ENCODE measurements at regions not wholly inside any gene's neighbourhood (a gene's known extent, or its start where the extent isn't known, plus 50 kb on each side); places are given as distances from the start of the nearest gene placed in this dataset.

DNA sequence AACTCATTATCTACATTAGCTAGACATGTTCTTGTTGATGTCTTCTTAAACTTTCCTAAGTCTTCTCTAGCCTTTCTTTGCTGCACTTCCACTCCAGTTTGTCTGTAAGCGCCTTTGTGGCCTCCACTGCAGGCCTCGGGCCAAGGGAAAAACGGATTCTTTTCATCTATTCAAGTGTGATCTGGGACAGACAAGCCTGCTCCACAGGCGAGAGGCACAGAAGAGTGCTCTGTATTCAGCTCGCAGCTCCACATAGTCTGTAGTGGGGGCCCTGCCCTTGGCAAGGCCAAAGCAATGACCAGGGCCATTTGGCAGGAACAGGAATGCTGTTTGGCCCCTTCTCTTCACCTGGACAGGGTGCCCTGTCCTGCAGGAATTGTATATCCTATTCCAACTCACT lies 84.1 kb upstream of the BARX2 start:
- DNase-seq, result peak; percentile 39

DNA sequence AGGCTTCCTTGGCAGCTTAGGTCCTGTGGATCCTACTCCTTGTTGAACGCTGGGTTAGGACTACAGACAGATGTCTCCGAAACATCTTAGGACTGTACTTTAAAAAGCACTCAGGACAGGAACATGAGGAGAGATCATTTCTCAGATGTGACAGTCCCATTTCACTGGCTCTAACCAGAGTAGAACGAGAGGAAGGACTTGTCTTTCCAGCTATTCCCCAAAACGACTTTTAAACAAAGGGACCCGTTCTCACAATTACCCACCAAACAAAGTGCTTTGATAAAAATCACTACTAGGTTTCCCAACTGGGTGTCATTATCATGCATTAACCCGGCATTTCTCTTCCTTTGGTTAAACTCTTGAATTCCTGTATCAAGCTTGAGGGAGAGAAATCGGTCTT lies 84.7 kb upstream of the BARX2 start:
- no peak for DNase-seq

DNA sequence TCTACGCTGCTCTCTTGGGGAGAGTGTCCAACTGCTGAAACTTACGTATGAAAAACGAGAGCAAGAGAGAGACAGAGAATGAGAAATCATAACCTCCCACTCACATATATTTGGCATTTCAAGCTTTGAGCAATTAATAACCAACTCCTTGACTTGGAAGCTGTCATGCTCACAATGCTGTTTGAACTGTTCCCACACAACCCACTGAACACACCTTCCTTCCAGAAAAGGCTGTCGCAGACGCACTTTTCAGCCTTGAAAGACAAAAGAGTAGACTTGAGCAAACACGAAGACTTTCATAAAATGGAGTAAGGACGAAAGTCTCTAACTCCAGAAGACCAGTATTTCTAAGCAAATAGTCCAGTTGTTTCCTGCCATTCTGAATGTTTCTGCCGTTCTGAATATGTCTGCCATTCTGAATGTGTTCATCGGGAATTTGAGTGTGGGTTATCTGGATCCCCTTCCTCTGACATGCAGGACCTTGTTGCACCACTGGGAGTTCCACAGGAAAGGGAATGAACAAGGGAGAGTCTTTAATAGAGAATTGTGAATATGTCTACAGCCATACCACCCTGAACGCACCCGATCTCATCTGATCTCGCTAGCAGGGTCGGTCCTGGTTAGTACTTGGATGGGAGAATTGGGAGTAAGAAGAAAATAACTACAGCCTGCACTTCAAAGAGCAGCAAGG lies 86.2 kb upstream of the BARX2 start:
- no peak for DNase-seq

DNA sequence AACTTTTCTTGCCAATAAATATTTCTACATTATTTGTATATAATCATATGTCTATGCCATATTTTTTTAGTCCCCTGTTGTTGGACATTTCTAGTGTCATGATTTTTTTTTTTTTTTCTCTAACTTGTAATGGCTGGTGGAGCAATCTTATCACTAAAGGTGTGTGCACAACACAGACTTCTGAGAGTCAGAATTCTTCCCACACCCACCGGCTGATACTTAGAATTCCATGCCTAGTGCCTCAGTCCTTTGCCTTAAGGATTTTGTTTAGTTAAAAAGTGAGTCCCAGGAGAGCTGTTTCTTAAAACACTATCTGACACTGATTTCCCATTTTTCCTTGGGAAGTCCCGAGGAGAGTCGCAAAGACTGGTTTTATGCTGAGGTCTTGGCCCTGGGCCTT lies 87.7 kb upstream of the BARX2 start:
- DNase-seq, result no peak

DNA sequence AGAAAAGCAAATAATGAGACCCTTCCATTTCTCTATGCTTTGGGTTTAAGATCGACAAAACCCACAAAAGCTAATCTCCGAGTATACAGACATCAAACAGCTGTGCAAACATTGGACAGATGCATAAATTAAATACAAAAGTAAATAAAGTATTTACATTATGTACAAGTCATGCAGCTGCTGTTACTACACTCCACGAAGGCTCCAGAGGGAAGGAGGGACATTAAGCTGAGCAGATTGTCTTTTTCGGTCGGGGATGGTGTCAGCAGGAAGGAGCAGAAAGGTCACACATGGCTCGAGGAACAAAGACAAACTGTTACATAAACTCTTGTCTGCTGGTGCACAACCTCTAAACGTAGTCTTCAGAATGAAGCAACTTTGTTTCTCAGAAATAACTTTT lies 88.8 kb upstream of the BARX2 start:
- no peak for DNase-seq

DNA sequence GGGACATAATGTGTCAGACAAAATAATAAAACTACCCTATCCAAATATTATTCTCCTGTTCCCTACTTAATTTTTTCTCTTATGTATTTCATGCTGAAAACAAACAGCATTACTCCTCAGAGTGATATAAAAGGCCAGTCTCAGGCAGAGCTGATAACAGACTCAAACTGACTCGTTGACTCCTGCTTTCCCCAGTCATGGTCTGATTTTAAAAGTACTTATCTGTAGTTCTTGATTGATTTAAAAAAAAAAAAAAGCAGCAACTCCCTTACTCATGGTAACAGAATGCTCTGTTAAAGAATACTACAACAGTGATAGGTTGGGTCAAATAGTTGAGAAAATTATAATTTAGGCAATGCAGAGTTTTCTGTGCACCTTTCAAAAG lies 90.3 kb upstream of the BARX2 start:
- no peak for DNase-seq

DNA sequence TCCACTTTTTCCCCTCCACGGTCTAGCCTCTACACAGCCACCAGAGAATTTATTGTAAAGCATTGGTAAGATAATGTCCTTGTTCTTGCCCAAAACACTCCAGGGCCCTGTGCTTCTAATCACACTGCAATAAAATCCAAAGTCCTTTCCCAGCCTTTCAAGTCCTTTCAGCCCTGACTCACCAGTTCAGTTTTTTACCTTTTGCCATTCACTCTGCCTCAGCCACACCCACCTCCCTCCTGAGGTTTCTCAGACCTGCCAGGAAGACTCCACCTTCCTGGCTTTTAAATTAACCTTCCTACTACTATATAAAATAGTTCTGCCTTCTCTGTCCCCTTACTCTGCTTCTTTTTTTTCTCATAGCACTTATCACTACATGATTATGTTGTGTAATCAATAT lies 91.0 kb upstream of the ARHGAP32 start:
- DNase-seq, result no peak

DNA sequence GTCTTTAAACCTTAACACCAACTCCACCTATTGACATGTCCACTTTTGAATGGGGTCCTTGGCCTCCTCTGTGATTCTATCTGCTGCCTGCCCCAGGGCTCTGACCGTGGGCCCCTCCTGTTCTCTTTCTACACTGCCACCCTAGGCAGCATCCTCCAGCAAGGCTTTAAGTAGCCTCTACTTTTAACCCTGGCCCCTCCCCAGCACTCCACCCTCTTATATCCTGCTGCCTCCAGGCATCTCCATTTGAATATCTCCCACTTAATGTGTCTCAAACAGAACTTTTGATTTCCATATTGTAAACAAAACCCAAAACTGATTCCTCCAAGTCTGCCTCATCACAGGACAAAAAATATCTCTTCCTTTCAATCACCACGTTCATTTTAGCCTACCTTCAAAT lies 90.5 kb upstream of the ARHGAP32 start:
- DNase-seq, result no peak

DNA sequence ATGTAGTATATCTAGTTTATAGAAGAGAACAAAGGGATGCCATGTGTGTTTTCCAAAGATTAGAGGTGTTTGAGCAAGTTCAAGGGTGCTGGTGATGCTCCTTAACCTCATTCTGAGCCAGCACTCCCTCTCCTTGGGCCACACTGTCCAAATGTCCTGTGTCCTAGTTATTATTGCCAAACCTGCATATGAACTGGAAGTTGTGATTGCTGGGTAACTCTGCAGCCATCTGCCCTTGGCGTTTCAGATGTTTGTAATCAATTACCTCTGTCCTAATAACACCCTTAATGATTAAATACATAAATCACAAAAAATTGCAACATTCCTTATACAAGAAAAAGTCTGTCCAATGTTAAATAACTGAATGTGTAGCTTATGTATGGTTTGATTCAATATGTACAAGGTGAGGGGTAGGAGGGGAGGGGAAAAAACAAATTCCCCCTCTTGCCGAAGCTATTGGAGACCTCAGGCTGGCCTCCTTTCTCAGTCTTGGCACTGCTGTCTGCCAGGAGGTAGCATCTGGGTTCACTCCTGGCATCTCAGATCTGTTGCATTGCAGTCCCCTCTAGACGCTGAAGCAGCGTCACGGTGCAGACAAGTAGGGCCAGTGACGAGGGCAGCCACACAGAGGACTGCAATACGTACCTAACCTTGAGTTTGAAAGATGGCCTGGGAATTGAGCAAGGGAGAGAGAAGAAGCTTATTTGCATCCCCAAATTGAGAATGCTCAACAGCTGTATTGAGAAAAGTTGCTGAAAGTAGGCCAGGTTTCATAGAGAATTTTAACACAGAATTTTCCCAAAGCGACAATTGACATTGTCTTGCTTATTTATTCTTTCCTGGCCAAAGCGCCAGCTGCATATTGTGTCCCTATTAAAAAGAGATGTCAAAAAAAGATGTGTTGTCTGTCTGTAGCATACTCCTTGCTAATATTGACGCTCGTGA lies 89.6 kb upstream of the ARHGAP32 start:
- DNase-seq, result no peak

DNA sequence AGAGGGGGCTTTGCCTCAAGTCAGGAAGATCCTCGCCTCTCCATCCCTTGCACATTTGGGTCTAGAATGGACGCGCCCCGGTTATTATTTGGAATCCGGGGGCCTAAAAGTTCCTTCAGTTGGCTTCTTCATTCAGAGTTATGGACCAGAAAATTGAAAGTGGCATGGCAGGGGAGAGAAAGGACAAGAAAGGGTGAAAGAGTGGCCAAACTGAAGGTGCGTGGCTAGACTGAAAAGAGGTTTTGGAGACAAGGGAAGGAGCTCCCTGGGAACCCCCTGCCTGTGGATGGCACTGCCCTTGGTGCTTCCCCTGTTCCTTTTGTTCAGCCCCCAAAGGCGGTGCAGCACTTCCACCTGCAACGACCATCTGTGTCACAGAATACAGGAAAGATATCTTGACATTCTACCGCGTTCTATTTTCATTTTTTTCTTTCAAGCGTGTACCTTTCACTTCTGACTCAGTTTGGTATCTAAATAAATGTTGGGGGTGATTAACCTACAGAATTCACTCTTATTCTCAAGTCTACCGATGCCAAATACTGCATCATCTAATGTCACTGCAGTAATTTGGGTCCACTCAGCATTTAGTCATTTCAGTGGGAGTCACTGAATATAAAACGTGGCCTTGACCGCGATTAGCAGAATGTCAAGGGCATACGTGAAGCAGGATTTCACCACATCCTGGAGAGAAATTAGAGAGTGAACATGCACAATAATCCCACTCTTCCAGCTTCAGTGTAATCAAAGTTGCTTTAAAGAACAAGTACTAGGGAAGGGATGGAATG lies 88.1 kb upstream of the ARHGAP32 start:
- DNase-seq, result no peak

DNA sequence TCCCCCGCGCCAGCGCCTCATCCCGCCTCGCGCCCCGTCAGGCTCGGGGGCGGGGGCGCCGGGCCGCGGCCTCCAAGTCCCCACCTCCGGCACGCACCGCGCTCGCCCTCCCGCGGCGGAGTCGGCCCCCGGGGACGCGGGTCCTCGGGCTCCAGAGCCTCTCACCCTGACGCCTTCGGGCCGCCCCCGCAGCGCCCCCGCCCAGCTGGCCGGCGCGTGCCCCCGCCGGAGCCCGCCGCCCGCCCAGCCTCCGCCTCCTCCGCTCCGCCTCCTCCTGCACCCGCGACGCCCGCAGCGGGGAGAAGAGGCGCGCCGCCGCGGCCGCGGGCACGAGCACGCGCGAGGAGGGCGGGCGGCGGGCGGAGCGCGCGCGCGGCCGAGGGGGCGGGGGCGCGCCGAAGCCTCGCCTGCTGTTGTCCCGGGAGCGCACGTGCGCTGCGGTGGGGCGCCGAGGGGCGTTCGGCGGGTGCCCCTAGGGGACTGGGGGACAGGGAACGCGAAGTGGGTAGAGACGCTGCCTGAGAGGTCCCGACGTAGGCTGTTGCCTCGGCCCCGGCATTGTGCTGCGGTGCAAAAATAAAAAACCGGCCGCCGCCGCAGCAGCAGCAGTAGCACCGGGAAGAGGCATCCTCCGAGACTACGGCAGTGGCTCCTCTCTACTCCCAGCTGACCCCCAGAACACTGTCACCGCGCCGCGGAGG lies 87.4 kb upstream of the ARHGAP32 start:
- DNase-seq, result peak; percentile 72

DNA sequence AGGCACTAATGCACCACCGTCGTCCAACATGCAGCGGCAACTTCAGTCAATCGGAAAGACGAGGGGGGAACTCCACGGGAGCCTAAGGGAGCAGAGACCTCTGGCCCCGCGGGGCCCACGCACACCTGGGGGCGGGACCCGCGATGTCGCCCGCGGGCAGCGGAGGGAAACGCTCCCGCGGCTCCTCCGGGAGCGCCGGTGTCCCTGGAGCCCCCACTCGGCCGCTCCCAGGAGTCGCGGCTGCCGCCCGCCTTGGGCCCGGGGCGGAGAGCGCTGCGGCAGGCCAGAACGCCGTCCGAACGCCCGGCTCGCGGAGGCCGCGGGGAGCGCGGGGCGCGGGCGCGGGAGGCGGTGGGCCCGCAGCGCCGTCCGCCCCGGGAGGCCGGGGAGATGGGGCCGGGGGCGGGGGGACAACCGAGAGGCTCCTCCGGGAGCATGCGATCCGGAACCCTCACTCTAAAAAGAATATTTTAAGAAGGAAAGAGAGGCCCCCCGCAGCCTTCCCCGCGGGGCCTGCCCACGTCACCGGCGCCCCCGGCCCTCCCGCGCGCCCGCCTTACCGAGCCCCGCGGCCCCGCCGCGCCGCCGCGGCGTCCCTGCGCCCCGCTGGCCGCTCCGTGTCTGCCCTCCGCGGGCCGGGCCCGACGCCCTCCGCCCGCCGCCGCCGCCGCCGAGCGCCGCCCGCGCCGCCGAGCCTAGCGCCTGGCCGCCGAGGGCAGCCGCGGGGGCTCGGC lies 86.6 kb upstream of the ARHGAP32 start:
- DNase-seq, result no peak

DNA sequence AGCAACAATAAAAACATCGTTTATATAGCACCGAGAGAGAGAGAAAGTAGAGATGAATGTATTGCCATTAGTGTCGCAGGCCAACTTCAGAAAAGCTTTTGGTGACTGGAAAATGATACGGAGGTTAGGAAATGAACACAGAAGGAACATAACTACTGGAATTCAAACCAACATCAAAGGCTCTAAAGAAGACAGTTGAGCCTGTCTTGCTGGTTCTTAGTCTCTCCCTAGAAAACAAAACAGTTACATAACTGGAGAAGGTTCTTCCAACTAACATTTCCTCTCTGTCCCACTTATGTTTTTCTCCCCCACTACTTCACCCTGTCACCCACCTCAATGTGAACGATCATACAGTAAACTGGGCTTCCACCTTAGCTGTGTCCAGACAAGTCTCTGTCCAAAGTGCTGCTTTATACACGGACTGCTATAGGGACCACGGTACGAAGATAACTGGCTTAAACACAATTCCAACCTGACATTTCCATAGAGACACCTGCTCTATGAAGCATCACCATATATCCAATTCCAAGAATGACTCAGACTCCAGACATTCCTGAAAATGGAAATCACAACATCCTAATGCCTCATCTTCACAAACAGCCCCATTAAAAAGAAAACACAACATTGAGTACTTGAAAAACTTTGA lies 85.2 kb upstream of the ARHGAP32 start:
- DNase-seq, result no peak

DNA sequence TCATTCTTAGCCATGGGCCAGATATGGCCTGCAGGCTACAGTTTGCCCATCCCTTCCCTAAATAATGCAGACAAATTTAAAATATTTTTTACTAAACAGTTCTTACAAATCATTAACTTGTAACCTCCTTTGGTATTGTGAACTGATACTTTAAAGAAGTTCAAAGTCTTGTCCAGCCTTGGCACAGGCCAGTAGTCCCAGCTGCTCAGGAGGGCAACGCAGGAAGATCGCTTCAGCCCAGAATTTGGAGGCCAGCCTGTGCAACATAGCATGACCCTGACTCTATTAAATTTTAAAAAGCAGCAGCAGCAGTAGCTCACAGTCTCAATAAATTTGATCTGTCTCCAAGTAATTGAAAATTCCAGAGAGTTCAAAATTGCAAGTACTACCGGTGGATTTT lies 83.7 kb upstream of the ARHGAP32 start:
- no peak for DNase-seq

DNA sequence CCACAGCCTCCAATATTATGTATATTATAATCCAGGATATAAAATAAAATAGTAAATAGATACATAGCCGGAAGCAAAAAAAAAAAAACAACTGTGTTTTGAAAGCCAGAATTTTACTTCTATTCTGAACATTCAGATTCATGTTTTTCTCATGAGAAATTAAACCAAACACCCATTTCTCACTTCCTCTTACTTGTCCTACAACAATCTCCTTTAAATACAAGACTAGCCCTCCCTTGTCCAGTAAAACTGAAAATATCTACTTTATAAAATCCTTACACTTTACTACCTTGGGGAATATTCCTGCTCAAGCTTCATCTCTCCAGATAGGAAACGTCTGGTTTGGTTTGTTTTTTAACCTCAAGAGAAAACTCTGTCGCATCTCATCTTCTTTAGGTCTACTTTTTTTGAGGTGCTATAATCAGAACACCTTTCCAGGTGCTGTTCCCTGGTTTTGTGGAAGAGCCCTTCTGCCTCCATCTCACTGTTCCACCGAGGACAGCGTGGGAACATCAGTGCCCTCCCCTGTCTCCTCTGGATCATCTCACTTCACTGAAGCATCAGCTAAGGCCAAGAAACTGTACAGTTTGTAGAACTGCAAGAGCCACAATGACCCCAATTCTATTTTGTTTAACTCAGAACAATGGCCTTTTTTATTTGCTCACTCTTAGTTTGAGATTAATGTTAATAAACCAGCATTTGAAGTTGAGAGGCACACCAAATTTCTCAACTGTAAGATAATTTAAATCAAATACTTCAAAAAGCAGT lies 82.0 kb upstream of the ARHGAP32 start:
- no peak for DNase-seq

DNA sequence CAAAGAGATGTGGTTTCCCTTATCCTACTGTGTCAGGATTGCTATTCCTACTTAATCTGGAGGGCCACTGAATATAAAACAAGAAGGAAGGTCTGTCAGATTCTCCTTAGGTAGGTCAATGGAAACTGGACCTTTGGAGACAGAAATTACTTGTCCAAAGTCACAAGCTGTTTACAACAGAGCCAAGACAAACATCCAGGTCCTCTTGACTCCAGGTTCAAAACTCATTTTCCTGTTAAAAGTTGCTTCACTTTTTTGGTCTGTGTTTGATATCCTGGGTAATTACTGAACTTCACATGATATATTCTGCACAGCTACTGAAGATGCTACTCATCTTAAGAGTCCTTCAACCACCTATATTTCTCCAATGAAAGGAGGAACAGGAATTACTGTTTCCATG lies 81.2 kb upstream of the ARHGAP32 start:
- no peak for DNase-seq

DNA sequence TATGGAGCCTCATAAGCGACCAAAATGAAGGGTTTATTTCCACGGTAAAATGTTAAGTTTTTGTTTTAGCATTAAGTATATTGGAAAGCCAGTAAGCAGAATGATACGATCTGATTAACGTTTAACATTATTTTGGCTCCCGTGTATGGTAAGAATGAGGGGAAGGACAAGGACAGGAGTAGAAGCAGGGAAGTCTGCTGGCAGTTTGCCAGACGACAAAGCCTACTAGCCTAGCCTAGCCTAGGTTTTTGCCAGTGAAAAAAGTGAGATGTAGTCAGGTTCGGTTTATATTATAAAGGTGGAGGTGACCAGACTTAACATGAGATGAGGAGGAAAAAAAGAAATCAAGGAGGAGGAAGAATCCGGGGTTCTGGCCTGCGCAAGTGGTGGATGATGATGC lies 78.9 kb upstream of the ARHGAP32 start:
- DNase-seq, result no peak

DNA sequence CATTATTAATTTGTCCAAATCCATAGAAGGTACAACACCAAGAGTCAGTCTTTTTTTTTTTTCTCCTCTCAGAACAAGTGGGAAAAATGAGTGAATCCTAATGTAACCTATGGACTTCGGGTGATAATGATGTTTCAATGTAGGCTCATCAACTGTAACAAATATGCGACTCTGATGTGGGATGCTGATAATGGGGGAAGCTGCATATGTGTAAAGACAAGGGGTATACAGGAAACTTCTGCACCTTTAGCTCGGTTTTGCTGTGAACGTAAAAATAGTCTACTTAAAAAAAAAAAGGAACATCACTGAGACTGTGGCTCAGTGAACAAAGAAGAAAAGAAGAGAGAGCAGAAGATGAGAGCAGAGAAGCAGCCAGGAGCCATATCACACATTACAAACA lies 78.3 kb upstream of the ARHGAP32 start:
- no peak for DNase-seq

DNA sequence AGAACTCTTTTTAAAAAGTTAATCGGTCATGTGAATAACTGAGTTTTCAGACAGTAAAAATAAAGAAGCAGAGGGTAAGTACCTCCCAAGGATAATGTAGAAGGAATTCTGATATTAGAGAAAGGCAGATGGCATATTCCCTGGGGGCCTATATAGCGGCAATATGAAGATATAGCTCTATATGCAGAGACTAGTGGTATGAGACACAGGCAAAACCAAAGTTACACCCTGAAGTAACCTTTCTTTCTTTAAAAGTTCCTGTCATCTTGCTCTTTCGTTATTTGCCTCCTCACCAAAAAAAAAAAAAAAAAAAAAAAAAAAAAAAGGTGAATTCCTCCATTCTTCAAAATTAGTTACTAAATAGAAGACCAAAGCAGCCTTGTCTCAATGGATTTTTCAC lies 76.2 kb upstream of the ARHGAP32 start:
- DNase-seq, result no peak

DNA sequence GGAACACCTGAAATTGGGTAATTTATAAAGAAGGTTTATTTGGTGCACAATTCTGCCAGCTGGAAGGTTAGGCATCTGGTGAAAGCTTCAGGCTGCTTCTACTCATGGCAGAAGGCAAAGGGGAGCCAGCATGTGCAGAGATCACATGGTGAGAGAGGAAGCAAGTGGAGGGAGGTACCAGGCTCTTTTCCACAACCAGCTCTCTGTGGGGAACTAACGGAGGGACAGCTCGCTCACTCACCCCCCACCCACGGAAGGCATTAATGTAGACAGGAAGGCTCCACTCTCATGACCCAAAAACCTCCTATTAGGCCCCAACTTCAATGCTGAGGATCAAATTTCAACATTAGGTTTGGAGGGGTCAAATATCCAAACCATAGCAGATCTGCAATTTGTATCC lies 75.6 kb upstream of the ARHGAP32 start:
- no peak for DNase-seq

Measured in occipital lobe (tissue), 1 donor.